ENCODE measurements at regions not wholly inside any gene's neighbourhood (a gene's known extent, or its start where the extent isn't known, plus 50 kb on each side); places are given as distances from the start of the nearest gene placed in this dataset.

- no peak for DNase-seq
- H3K27ac ChIP-seq (replicated peaks): no peak overlapping the region
- no peaks in the 10 kb centered on the region for H3K9me3 ChIP-seq (replicated peaks)
- H3K4me1 ChIP-seq: peaks cover 6% of the 10 kb centered on the region
- intact Hi-C loops (cut with micrococcal nuclease): no loop called here
- H3K36me3 ChIP-seq: no peaks in the 10 kb centered on the region
- TF ChIP-seq, protein P1, sequence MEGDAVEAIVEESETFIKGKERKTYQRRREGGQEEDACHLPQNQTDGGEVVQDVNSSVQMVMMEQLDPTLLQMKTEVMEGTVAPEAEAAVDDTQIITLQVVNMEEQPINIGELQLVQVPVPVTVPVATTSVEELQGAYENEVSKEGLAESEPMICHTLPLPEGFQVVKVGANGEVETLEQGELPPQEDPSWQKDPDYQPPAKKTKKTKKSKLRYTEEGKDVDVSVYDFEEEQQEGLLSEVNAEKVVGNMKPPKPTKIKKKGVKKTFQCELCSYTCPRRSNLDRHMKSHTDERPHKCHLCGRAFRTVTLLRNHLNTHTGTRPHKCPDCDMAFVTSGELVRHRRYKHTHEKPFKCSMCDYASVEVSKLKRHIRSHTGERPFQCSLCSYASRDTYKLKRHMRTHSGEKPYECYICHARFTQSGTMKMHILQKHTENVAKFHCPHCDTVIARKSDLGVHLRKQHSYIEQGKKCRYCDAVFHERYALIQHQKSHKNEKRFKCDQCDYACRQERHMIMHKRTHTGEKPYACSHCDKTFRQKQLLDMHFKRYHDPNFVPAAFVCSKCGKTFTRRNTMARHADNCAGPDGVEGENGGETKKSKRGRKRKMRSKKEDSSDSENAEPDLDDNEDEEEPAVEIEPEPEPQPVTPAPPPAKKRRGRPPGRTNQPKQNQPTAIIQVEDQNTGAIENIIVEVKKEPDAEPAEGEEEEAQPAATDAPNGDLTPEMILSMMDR (IDR thresholded peaks at IDR 0.05; ENCODE audit: borderline replicate concordance): no peak
- H3K27me3 ChIP-seq (ENCODE audit: low read depth): no peaks in the 10 kb centered on the region
- no peak overlapping the region for H3K4me3 ChIP-seq
These were observed 124.0 kb downstream of the BTG1 start for GRCh38 chr12:92021666-92022035.

DNA sequence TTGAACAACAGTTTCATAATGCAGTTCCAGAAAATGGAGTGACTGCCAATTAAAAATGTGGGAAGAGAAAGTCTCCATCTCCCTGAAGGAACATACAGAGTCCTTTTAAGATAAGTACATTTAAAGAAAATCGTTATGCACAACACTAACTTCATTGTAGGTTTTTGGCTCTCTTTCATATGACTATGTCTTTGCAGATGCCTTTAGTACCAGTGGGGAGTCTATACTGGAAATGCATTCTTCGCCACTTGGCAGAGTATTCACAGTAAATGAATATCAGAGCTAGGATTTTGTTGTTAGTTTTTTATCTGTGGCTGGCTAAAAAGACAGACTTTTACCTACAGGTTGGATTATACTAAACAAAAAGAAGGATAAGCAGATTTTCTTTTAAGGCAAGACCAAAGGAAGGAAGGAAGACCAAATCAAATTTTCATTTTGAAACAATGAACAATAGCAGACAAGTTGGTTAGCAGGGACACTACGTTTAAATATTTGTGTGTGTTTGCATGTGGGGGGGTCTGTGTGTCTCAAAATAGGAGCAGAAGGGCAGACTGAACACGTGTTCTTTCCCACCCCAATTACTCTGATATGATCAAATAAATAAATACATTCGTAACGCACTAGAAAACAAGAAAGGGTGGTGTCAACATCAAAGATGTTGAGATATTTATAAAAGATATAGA, 124.5 kb downstream of the BTG1 start:
- no peak for DNase-seq
- TF ChIP-seq, protein P1 (IDR thresholded peaks at IDR 0.05; ENCODE audit: borderline replicate concordance): no peak
- intact Hi-C loops (cut with micrococcal nuclease): no loop called here
- no peaks in the 10 kb centered on the region for H3K9me3 ChIP-seq (replicated peaks)
- H3K4me1 ChIP-seq: peaks cover 6% of the 10 kb centered on the region
- H3K27ac ChIP-seq (replicated peaks): no peak overlapping the region
- H3K36me3 ChIP-seq: no peaks in the 10 kb centered on the region
- H3K27me3 ChIP-seq (ENCODE audit: low read depth): no peaks in the 10 kb centered on the region
- H3K4me3 ChIP-seq: no peak overlapping the region

GRCh38 chr12:92019491-92020277, 126.0 kb downstream of the BTG1 start:
- H3K4me3 ChIP-seq: no peak overlapping the region
- no peaks in the 10 kb centered on the region for H3K36me3 ChIP-seq
- H3K27ac ChIP-seq (replicated peaks): no peak overlapping the region
- no peaks in the 10 kb centered on the region for H3K27me3 ChIP-seq (ENCODE audit: low read depth)
- H3K9me3 ChIP-seq (replicated peaks): no peaks in the 10 kb centered on the region
- no peak for DNase-seq
- intact Hi-C loops (cut with micrococcal nuclease): no loop called here
- H3K4me1 ChIP-seq: peaks cover 6% of the 10 kb centered on the region
- TF ChIP-seq, protein P1 (IDR thresholded peaks at IDR 0.05; ENCODE audit: borderline replicate concordance): no peak

- Histone ChIP-seq H3K4me1 (no peaks in the 10 kb centered on the region), H3K9me3 (replicated peaks) (no peaks in the 10 kb centered on the region), H3K36me3 (no peaks in the 10 kb centered on the region), H3K27me3 (ENCODE audit: low read depth) (no peaks in the 10 kb centered on the region), H3K4me3 (no peak overlapping the region), H3K27ac (replicated peaks) (no peak overlapping the region)
- no peak for DNase-seq
- TF ChIP-seq, protein P1 (IDR thresholded peaks at IDR 0.05; ENCODE audit: borderline replicate concordance): no peak
- intact Hi-C loops (cut with micrococcal nuclease): no loop called here
These were observed 133.0 kb downstream of the BTG1 start for GRCh38 chr12:92012691-92013090.

DNA sequence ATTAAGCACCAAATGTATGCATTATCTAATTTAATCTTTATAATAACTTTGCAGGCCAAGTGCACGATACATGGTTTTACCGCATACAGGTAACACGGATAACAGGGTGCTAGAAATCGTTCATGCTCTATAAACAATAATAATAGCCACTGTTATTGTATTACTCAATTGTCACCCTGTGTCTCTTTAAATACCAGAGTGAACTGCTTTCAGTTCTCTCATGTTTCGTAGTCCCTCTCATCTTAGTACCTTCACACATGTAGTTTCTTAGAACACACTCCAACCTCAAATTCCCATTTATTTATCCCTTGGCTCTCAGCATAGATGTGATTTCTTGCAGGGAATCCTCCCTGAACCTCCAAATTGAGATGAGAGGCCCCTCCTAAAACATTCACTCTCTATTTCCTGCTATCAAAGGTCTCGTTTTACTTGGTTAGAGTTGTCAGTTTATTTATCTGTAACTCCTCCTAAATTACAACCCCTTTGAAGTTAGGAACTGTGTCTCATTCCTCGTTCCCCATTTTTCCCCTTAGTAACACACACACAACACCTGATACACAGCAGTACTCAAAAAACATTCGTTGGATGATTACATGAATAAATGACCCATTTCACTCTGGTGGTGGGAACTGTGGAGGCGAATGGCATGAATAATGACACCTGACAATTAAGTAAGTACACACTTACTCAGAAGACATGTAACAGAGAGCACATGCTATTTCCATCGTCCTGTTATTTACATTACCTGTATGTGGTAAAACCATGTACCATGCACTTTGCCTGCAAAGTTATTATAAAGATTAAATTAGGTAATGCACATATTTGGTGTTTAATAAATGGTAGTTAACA, 134.6 kb downstream of the BTG1 start:
- H3K27ac ChIP-seq (replicated peaks): no peak overlapping the region
- H3K4me3 ChIP-seq: no peak overlapping the region
- TF ChIP-seq, protein P1 (IDR thresholded peaks at IDR 0.05; ENCODE audit: borderline replicate concordance): no peak
- no peaks in the 10 kb centered on the region for H3K27me3 ChIP-seq (ENCODE audit: low read depth)
- H3K4me1 ChIP-seq: no peaks in the 10 kb centered on the region
- H3K9me3 ChIP-seq (replicated peaks): no peaks in the 10 kb centered on the region
- no peak for DNase-seq
- intact Hi-C loops (cut with micrococcal nuclease): no loop called here
- no peaks in the 10 kb centered on the region for H3K36me3 ChIP-seq

Measured in left ventricle myocardium inferior (tissue), 1 donor.